Common myeloid progenitor, CD34-positive (primary cell): ENCODE measurements at regions not wholly inside any gene's neighbourhood (a gene's known extent, or its start where the extent isn't known, plus 50 kb on each side); places are given as distances from the start of the nearest gene placed in this dataset.
A peak's percentile ranks its signal among the peaks of the same experiment; 100 is the strongest.

Experiments used
- CTCF ChIA-PET: fragments of 350-600 bp; sonication (Branson Sonifier 250); formaldehyde crosslinking; loops from one replicate; lab custom pipeline; 2021; ENCODE audit warnings: antibody characterized with exemption; lab: Charles Lee
- POLR2A ChIA-PET: fragments of 350-600 bp; sonication (Branson Sonifier 250); formaldehyde crosslinking; loops from one replicate; lab custom pipeline; 2021; ENCODE audit warnings: antibody characterized with exemption; lab: Charles Lee
- DNase-seq, 3 donors: peaks; one replicate each; pipeline versions ENCODE4 v3.0.0 to v3.0.0-alpha.2; 2013
- H3K27ac ChIP-seq, 2 experiments: 1 replicate in 1 of 2; 2 replicates in 1 of 2; pipeline ENCODE4 v1.7.0; 2013; ENCODE audit warnings: inconsistent platforms in 2 of 2, low read length in 2 of 2, mild to moderate bottlenecking in 2 of 2, low read depth in 1 of 2, moderate library complexity in 1 of 2; ENCODE audit not compliant: severe bottlenecking in 2 of 2, insufficient read depth in 1 of 2, poor library complexity in 1 of 2
- H3K27me3 ChIP-seq, 5 experiments: replicated peaks in 2 of 5; 1 replicate in 3 of 5; 2 replicates in 2 of 5; pipeline versions ENCODE4 v1.6.1 to v1.7.0; 2013; ENCODE audit warnings: low read length in 4 of 5, mild to moderate bottlenecking in 2 of 5, moderate library complexity in 2 of 5, inconsistent platforms in 1 of 5; ENCODE audit not compliant: insufficient read depth in 5 of 5, control insufficient read depth in 4 of 5
- H3K36me3 ChIP-seq, 4 experiments: 1 replicate in 2 of 4; 2 replicates in 2 of 4; pipeline versions ENCODE4 v1.6.1 to v1.7.0; 2013; ENCODE audit warnings: low read length in 3 of 4, control low read depth in 1 of 4, mild to moderate bottlenecking in 1 of 4; ENCODE audit not compliant: control insufficient read depth in 4 of 4, insufficient read depth in 4 of 4
- H3K4me1 ChIP-seq, 4 experiments: 1 replicate in 3 of 4; 2 replicates in 1 of 4; pipeline versions ENCODE4 v1.6.1 to v1.7.1; 2013; ENCODE audit warnings: low read length in 3 of 4, mild to moderate bottlenecking in 3 of 4, control low read depth in 1 of 4, inconsistent platforms in 1 of 4, moderate library complexity in 1 of 4; ENCODE audit not compliant: control insufficient read depth in 4 of 4, insufficient read depth in 4 of 4; ENCODE audit errors: control extremely low read depth in 1 of 4
- H3K4me3 ChIP-seq, 7 experiments: 1 replicate in 4 of 7; 2 replicates in 3 of 7; pipeline versions ENCODE4 v1.5.1 to v1.7.0; 2013; ENCODE audit warnings: mild to moderate bottlenecking in 7 of 7, low read length in 6 of 7, moderate library complexity in 6 of 7, inconsistent platforms in 2 of 7, low read depth in 2 of 7, control low read depth in 1 of 7; ENCODE audit not compliant: insufficient read depth in 4 of 7, control insufficient read depth in 1 of 7; ENCODE audit errors: extremely low read depth in 1 of 7
- H3K9me3 ChIP-seq, 5 experiments: 1 replicate in 4 of 5; 2 replicates in 1 of 5; pipeline versions ENCODE4 v1.6.1 to v1.7.1; 2013; ENCODE audit warnings: low read length in 4 of 5, mild to moderate bottlenecking in 2 of 5, inconsistent platforms in 1 of 5, low read depth in 1 of 5, moderate library complexity in 1 of 5; ENCODE audit not compliant: control insufficient read depth in 4 of 5, insufficient read depth in 2 of 5; ENCODE audit errors: control extremely low read depth in 1 of 5
- WGBS: methylation state at CpG from one replicate; pipeline ENCODE4 v1.1.5; 2013; ENCODE audit not compliant: insufficient coverage; 5-methylcytosine and 5-hydroxymethylcytosine counted together

DNA sequence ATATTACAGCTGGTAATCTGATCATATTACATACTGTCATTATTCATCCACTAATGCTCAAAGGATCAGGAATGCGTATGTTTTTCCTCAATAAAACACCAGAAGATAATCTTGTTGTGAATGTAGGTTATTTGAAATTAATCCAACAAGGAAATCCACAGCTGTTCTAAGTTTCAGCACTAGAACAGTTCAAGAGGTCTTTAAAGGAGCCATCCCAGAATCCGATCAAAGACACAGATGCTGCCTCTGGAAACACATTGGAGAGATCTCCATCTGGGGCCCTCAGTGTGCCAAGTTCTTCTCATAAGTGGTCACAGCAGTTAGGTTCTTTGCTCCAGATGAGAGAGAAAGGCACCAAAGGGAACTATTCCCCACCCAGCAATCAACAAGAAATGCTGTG, 1955.1 kb upstream of the RAG2 start:
- Histone ChIP-seq H3K9me3 (no peaks in the 10 kb centered on the region), H3K27ac (no peak overlapping the region), H3K4me1 (no peaks in the 10 kb centered on the region), H3K27me3 (no peaks in the 10 kb centered on the region), H3K36me3 (no peaks in the 10 kb centered on the region), H3K4me3 (no peak overlapping the region)
- no peak for DNase-seq
- ChIA-PET CTCF (no interaction called here), POLR2A (interaction anchor here (0.6 kb wide), 1 partner anchor 1155 kb away, joined by 4 read pairs; no protein-coding TSS in a partner anchor)
- 94% methylated on average over 1 of the region's 2 CpGs for WGBS

DNA sequence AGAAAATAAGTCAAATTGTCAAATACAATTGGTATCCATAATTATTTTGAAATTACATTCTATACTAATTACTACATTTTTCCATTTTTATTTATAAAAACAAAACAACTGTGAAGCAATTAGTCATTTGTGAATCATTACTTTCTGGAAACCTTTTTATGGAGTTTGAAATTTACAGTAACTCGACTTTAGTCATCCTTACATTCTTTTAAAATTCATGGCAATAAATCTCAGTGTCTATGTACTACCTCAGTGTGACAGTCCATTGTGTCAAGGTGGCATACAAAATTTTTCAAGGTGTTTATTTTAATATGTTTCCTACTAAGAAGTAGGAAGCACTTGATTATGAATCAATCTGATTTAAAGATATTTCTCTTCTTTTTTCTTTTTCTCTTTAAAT, 1949.4 kb upstream of the RAG2 start:
- POLR2A ChIA-PET = no interaction called here
- H3K4me3 ChIP-seq = no peak overlapping the region
- WGBS = no CpG with 5 or more reads among the region's 1 CpG
- H3K9me3 ChIP-seq = no peaks in the 10 kb centered on the region
- H3K4me1 ChIP-seq = no peaks in the 10 kb centered on the region
- H3K27ac ChIP-seq = no peak overlapping the region
- DNase-seq = no peak
- CTCF ChIA-PET = no interaction called here
- no peaks in the 10 kb centered on the region for H3K27me3 ChIP-seq
- H3K36me3 ChIP-seq = peaks cover 0 to 2% (median 0%) of the 10 kb centered on the region in 4 experiments

DNA sequence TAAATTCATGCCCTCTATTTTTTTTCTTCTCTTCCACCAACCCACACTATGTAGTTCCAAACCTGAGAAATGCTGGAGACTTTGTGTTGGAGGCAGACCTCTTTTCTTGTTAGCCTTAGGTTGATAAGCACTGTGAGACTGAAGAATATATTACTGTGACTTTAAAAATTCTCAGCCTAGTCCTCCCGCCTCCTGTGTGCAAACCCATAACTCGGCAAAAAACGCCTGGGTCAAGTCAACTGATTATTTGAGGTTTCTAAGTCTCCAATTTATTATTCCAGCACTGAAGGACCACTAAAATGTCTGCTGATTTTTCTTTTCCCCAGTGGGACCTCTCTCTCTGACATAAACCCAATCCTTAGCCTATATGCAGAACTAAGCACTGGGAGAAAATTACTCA, 1946.0 kb upstream of the RAG2 start:
- H3K4me3 ChIP-seq = no peak overlapping the region
- CTCF ChIA-PET = no interaction called here
- WGBS = 94% methylated on average over 3 of the region's 3 CpGs
- no peak for DNase-seq
- H3K36me3 ChIP-seq = peaks cover 0 to 2% (median 0%) of the 10 kb centered on the region in 4 experiments
- H3K4me1 ChIP-seq = peaks cover 0 to 14% (median 3%) of the 10 kb centered on the region in 4 experiments
- POLR2A ChIA-PET = no interaction called here
- H3K9me3 ChIP-seq = no peaks in the 10 kb centered on the region
- H3K27me3 ChIP-seq = no peaks in the 10 kb centered on the region
- H3K27ac ChIP-seq = no peak overlapping the region

DNA sequence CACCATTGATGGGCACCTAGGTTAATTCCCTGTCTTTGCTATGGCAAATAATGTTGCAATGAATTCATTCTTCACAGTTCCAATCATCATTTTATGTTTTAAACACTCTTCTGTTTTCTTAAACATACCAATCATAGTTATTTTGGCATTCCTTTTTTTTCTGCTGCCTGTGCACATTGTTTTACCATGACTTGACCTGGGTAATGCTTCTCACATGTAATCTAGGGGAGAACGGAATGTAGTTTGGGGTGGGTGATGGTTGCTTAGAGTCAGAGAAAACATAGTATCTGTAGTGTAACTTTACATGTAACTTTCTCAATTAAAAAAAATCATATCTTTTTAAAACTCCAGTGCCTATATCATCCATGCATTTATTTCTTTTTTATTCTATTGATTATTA, 1945.3 kb upstream of the RAG2 start:
- DNase-seq = no peak
- H3K27me3 ChIP-seq = no peaks in the 10 kb centered on the region
- POLR2A ChIA-PET = no interaction called here
- no peaks in the 10 kb centered on the region for H3K9me3 ChIP-seq
- H3K27ac ChIP-seq = no peak overlapping the region
- WGBS = no CpG with 5 or more reads among the region's 1 CpG
- peaks cover 0 to 18% (median 5%) of the 10 kb centered on the region in 4 experiments for H3K4me1 ChIP-seq
- H3K4me3 ChIP-seq = no peak overlapping the region
- CTCF ChIA-PET = no interaction called here
- peaks cover 0 to 2% (median 0%) of the 10 kb centered on the region in 4 experiments for H3K36me3 ChIP-seq

DNA sequence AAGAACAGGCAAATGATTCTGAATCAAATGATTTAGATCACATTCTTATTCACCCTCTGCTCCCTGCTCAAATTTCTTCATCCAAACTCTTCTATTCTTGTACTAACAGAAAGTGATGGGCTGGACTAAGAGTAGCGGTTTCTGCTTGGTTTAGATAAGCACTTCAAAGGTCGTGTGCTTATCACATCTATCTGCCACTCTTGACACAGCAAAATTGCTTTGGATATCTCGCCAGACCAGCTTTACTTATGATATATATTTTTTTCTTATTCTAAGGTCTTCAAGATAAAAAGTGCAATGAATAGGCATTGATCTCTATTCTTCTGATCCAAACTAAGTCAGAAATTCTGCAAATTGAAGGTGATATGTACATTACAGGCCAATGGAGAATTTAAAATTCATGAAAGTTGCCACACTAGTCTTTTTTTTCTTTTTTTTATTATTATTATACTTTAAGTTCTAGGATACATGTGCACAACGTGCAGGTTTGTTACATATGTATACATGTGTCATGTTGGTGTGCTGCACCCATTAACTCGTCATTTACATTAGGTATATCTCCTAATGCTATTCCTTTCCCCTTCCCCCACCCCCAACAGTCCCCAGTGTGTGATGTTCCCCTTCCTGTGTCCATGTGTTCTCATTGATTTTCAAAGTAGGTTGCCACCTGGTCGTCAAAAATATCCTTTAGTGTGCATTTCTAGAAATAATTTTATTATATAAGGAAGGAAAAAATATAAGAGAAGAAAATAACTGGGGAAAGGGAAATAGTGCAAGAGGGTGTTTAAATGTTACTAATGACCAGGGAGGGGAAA, 1941.0 kb upstream of the RAG2 start:
- H3K27me3 ChIP-seq = no peaks in the 10 kb centered on the region
- no CpG with 5 or more reads among the region's 6 CpGs for WGBS
- POLR2A ChIA-PET = no interaction called here

DNA sequence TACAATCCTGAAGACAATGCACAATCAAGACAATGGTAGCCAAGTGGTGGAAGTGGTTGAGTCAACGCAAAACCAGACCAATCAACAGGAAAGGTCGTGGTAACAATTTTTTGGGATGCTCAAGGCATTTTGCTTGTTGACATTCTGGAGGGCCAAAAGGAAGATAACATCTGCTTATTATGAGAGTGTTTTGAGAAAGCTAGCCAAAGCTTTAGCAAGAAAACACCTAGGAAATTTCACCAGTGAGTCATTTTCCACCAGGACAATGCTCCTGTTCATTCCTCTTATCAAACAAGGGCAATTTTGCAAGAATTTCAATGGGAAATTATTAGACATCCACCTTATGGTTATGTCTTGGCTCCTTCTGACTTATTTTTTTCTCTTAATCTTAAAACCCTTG, 1932.2 kb upstream of the RAG2 start:
- WGBS = 89% methylated on average over 2 of the region's 2 CpGs

More for the DNA sequence above, 1941.0 kb upstream of the RAG2 start:
- H3K27ac ChIP-seq = peak overlapping the region in 1 of 2 experiments; percentile 47
- H3K9me3 ChIP-seq = peaks cover 0 to 4% (median 0%) of the 10 kb centered on the region in 5 experiments
- CTCF ChIA-PET = no interaction called here
- DNase-seq = peak; percentile 84 to 95 (median 89)
- H3K4me3 ChIP-seq = peak overlapping the region in 1 of 7 experiments; percentile 0
- peaks cover 0 to 29% (median 8%) of the 10 kb centered on the region in 4 experiments for H3K4me1 ChIP-seq
- H3K36me3 ChIP-seq = peaks cover 0 to 3% (median 0%) of the 10 kb centered on the region in 4 experiments

DNA sequence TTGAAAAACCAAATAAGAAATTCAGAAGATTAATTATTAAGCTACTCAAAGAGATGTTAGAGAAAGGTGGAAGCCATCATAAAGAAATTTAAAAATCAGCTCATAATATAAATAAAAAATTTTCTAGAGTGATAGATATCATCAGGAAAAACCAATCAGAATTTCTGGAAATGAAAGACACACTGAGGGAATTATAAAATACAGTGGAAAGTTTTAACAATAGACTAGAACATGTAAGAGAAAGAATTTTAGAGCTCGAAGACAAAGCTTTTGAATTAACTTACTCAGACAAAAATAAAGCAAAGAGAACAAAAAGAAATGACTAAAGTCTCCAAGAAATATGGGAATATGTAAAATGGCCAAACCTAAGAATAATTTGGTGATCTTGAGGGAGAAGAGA, 1926.9 kb upstream of the RAG2 start:
- POLR2A ChIA-PET = no interaction called here
- WGBS = no CpG with 5 or more reads among the region's 1 CpG

More for the DNA sequence above, 1932.2 kb upstream of the RAG2 start:
- ChIA-PET POLR2A (no interaction called here), CTCF (no interaction called here)
- no peak for DNase-seq
- H3K4me3 ChIP-seq = no peak overlapping the region
- H3K27ac ChIP-seq = no peak overlapping the region
- no peaks in the 10 kb centered on the region for H3K4me1 ChIP-seq
- H3K36me3 ChIP-seq = peaks cover 0 to 2% (median 0%) of the 10 kb centered on the region in 4 experiments
- peaks cover 0 to under 1% (median 0%) of the 10 kb centered on the region in 5 experiments for H3K9me3 ChIP-seq
- no peaks in the 10 kb centered on the region for H3K27me3 ChIP-seq

More for the DNA sequence above, 1926.9 kb upstream of the RAG2 start:
- Histone ChIP-seq H3K36me3 (no peaks in the 10 kb centered on the region), H3K27ac (no peak overlapping the region), H3K9me3 (peaks cover 0 to 7% (median 0%) of the 10 kb centered on the region in 5 experiments), H3K4me3 (no peak overlapping the region), H3K4me1 (no peaks in the 10 kb centered on the region), H3K27me3 (no peaks in the 10 kb centered on the region)
- CTCF ChIA-PET = no interaction called here
- DNase-seq = no peak
